Stimulated activated CD4-positive, alpha-beta T cell treated with anti-CD3 and anti-CD28 coated beads, Interleukin-2, amount 100 ng/mL, for 48 hours (primary cell): ENCODE measurements at regions not wholly inside any gene's neighbourhood (a gene's known extent, or its start where the extent isn't known, plus 50 kb on each side); places are given as distances from the start of the nearest gene placed in this dataset.

Source experiments
- DNase-seq, 2 donors: peaks; one replicate each; pipeline ENCODE4 v3.0.0-alpha.2; 2020

GRCh38 chr3:94259291-94259690 is 196.4 kb downstream of the NSUN3 start:
- DNase-seq: no peak

- no peak for DNase-seq
Observed at GRCh38 chr3:94269763-94270162, 206.9 kb downstream of the NSUN3 start.

- DNase-seq: no peak
Observed at GRCh38 chr3:94272016-94272415, 209.2 kb downstream of the NSUN3 start.

- DNase-seq: no peak
Observed at GRCh38 chr3:94280958-94281357, 218.1 kb downstream of the NSUN3 start.

GRCh38 chr3:94285872-94286271 is 223.0 kb downstream of the NSUN3 start:
- DNase-seq: no peak

GRCh38 chr3:94291686-94292085 is 228.8 kb downstream of the NSUN3 start:
- no peak for DNase-seq

- no peak for DNase-seq
Observed at GRCh38 chr3:94292151-94292550, 229.3 kb downstream of the NSUN3 start.

- no peak for DNase-seq
Observed at GRCh38 chr3:94293793-94294195, 230.9 kb downstream of the NSUN3 start.

GRCh38 chr3:94294806-94295205 is 231.9 kb downstream of the NSUN3 start:
- no peak for DNase-seq

GRCh38 chr3:94299716-94300115 is 236.9 kb downstream of the NSUN3 start:
- no peak for DNase-seq

GRCh38 chr3:94301366-94301765 is 238.5 kb downstream of the NSUN3 start:
- no peak for DNase-seq

- no peak for DNase-seq
Observed at GRCh38 chr3:94303266-94303665, 240.4 kb downstream of the NSUN3 start.

- no peak for DNase-seq
Observed at GRCh38 chr3:94303897-94304296, 241.0 kb downstream of the NSUN3 start.

GRCh38 chr3:94304954-94305353 is 242.1 kb downstream of the NSUN3 start:
- DNase-seq: no peak

GRCh38 chr3:94305835-94306611 is 243.2 kb downstream of the NSUN3 start:
- DNase-seq: no peak

GRCh38 chr3:94307588-94307987 is 244.7 kb downstream of the NSUN3 start:
- DNase-seq: no peak

- no peak for DNase-seq
Observed at GRCh38 chr3:94308767-94309166, 245.9 kb downstream of the NSUN3 start.

- DNase-seq: no peak
Observed at GRCh38 chr3:94310341-94311135, 247.7 kb downstream of the NSUN3 start.

- DNase-seq: no peak
Observed at GRCh38 chr3:94311651-94312050, 248.8 kb downstream of the NSUN3 start.

GRCh38 chr3:94314218-94314883 is 251.5 kb downstream of the NSUN3 start:
- no peak for DNase-seq

GRCh38 chr3:94317017-94317416 is 254.2 kb downstream of the NSUN3 start:
- no peak for DNase-seq

GRCh38 chr3:94323596-94323995 is 260.7 kb downstream of the NSUN3 start:
- no peak for DNase-seq

- no peak for DNase-seq
Observed at GRCh38 chr3:94331831-94332230, 269.0 kb downstream of the NSUN3 start.
